Type B pancreatic cell (in vitro differentiated cells): ENCODE measurements at regions not wholly inside any gene's neighbourhood (a gene's known extent, or its start where the extent isn't known, plus 50 kb on each side); places are given as distances from the start of the nearest gene placed in this dataset.

ENCODE experiments used
- DNase-seq: peaks from one replicate; pipeline ENCODE4 v3.0.0; 2021; ENCODE audit warnings: mixed read lengths; ENCODE audit not compliant: unreplicated experiment; ENCODE audit errors: extremely low spot score
- H3K27ac Mint-ChIP-seq: 2 replicates; pipeline ENCODE4 v1.8.0; 2021; ENCODE audit warnings: mild to moderate bottlenecking, mixed read lengths
- H3K27me3 Mint-ChIP-seq: 2 replicates; pipeline ENCODE4 v1.8.0; 2021; ENCODE audit warnings: mixed read lengths
- H3K36me3 Mint-ChIP-seq: 2 replicates; pipeline ENCODE4 v1.8.0; 2021; ENCODE audit warnings: mixed read lengths
- H3K4me1 Mint-ChIP-seq: one replicate; pipeline ENCODE4 v1.8.0; 2021; ENCODE audit warnings: mixed read lengths; ENCODE audit not compliant: unreplicated experiment
- H3K4me3 Mint-ChIP-seq: 2 replicates; pipeline ENCODE4 v1.8.0; 2021; ENCODE audit warnings: mild to moderate bottlenecking, mixed read lengths
- H3K9me3 Mint-ChIP-seq: 2 replicates; pipeline ENCODE4 v1.8.0; 2021; ENCODE audit warnings: mixed read lengths
- TF ChIP-seq, protein P1 (sequence below): fragments of 200-600 bp; sonication (generic); conservative IDR thresholded peaks from 2 replicates; pipeline ENCODE4 v1.5.0; 2021; ENCODE audit warnings: antibody characterized with exemption, mild to moderate bottlenecking

DNA sequence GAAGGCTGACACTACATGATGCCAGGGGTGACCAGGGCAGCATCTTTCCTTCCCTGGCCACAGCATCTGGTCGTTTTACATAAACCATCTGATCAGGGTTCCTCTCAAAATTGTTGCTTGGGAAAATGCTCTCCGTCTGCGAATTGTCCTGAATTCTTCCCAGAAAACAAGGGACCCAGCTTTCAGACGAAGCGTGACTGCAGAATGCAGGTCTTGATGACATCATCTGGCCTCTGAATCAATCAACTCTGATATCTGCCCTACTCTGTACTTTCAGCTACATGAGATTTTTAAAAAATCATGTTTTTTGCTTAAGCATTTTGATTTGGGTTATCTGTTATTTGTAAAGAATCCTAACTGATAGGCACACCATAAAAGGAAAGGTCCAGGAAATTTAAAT lies 246.6 kb upstream of the IRS2 start:
- Mint-ChIP-seq H3K36me3 (no peaks in the 10 kb centered on the region), H3K27me3 (peaks cover 3% of the 10 kb centered on the region), H3K4me1 (no peaks in the 10 kb centered on the region), H3K9me3 (no peaks in the 10 kb centered on the region), H3K27ac (no peak overlapping the region), H3K4me3 (no peak overlapping the region)
- DNase-seq: no peak
- TF ChIP-seq, protein P1, sequence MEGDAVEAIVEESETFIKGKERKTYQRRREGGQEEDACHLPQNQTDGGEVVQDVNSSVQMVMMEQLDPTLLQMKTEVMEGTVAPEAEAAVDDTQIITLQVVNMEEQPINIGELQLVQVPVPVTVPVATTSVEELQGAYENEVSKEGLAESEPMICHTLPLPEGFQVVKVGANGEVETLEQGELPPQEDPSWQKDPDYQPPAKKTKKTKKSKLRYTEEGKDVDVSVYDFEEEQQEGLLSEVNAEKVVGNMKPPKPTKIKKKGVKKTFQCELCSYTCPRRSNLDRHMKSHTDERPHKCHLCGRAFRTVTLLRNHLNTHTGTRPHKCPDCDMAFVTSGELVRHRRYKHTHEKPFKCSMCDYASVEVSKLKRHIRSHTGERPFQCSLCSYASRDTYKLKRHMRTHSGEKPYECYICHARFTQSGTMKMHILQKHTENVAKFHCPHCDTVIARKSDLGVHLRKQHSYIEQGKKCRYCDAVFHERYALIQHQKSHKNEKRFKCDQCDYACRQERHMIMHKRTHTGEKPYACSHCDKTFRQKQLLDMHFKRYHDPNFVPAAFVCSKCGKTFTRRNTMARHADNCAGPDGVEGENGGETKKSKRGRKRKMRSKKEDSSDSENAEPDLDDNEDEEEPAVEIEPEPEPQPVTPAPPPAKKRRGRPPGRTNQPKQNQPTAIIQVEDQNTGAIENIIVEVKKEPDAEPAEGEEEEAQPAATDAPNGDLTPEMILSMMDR: no peak

DNA sequence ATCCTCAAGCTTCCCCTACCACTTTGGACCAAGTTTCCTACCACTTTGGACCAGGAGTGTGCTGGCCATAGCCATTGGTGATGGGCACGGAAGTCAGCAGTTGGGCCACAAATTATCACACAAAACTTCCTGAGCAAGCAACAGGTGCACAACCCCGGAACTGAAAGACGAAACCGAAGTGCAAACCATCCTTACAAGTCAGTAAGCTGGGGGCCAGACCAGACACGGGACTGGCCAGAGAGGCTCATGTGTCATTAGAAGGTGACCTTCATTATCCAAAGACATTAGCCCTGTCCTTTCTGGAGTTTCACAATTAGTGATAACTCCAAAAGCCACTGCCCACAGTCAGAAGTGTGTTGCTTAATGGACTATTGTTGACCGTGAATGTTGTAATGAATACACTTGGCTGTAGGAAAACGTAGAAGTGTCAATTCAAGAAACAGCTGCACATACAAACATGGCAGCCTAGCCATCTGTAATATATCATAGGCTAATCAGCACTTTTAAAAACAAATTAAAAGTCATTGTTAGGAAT lies 244.1 kb upstream of the IRS2 start:
- H3K4me3 Mint-ChIP-seq: no peak overlapping the region
- no peak overlapping the region for H3K27ac Mint-ChIP-seq
- TF ChIP-seq, protein P1: no peak

DNA sequence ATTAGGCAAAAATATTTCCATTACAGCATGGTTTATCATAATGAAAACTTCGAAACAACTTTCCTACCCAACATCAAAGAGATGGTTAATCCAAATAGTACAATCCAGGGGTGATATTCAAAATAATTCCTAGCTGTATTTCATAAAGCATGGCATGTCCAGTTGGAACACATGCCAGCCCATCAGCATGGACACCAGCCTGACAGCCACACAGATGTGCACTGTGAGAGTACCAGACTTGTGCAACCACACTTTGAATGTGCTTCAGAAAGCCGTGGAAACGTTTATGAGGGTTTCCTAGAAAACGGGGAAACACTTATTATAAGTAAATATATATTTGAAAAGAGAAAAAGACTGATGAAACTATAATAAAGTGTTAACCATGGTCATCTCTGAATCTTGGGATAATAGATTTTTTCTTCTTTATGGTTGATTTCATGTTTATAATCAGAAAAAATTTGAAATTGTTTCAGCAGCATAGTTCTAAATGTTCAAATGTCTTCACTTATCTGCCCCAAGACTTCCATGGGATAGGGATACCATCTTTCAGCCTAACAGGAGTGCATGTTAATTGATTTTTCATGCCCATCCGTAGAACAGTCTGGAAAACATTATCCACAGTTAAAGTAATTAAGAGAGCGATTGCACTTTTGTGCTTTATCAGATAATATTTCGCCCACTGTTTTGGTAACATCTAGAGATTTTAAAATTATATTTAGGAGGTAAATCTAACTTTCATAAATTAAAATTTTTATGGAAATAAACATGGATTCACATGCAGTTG lies 242.6 kb upstream of the IRS2 start:
- H3K27ac Mint-ChIP-seq: no peak overlapping the region
- H3K4me1 Mint-ChIP-seq: no peaks in the 10 kb centered on the region
- TF ChIP-seq, protein P1: no peak
- no peaks in the 10 kb centered on the region for H3K9me3 Mint-ChIP-seq
- no peak for DNase-seq
- no peak overlapping the region for H3K4me3 Mint-ChIP-seq
- no peaks in the 10 kb centered on the region for H3K36me3 Mint-ChIP-seq
- peaks cover 3% of the 10 kb centered on the region for H3K27me3 Mint-ChIP-seq

More for the DNA sequence above, 244.1 kb upstream of the IRS2 start:
- Mint-ChIP-seq H3K9me3 (no peaks in the 10 kb centered on the region), H3K27me3 (peaks cover 3% of the 10 kb centered on the region), H3K36me3 (no peaks in the 10 kb centered on the region), H3K4me1 (no peaks in the 10 kb centered on the region)
- DNase-seq: no peak

DNA sequence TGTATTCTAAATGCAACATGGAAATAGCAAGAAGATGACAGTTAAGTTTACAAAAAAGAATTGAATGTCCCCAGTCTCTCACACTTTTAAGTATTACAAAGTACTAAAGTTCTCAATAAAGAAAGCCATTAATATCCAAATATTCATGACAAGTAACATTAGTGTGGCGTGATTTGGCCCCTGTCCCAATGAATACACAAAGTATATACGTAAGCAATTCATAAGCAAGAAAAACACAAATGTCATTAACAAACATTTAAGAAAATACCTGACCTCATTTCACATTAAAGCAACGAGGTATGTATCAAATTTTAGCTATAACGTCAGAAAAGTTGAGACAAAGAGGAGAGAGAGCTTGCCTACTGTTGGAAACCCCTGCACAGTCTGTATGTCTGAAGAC lies 241.9 kb upstream of the IRS2 start:
- Mint-ChIP-seq H3K4me1 (peaks cover 5% of the 10 kb centered on the region), H3K9me3 (no peaks in the 10 kb centered on the region), H3K27ac (no peak overlapping the region), H3K36me3 (no peaks in the 10 kb centered on the region), H3K27me3 (peaks cover 5% of the 10 kb centered on the region), H3K4me3 (no peak overlapping the region)
- no peak for DNase-seq
- TF ChIP-seq, protein P1: no peak

DNA sequence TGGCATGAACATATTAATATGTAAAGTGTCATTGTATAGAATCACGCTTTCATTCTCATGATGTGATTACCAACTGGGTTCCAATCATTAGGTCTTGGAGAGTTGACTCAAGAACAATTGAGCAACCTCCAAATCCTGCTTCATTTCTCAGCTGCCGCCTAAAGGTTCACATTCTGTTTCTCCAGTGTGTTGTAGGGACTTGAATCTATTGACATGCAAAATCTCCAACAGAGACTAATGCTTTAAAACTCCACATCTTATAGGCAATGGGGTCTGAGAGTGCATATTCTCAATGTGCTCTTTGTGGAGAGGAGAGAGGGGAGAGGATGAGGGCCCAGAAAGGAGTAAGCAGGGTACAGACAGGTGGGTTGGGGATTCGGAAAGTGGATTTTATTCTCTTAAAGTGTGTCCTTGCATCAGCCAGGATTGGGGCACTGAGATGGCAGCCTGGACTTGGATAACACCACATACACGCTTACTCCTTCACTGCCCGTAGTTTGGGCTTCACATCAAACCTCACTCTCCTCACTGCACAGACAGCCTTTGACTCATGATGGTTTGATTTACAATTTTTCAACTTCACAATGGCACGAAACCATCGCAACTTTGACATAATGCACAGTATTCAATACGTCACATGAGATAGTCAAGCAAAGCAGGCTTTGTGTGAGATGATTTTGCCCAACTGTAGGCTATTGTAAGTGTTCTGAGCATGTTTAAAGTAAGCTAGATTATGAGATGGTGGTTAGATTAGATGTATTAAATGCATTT lies 241.3 kb upstream of the IRS2 start:
- H3K9me3 Mint-ChIP-seq: no peaks in the 10 kb centered on the region
- H3K27ac Mint-ChIP-seq: no peak overlapping the region
- H3K4me3 Mint-ChIP-seq: no peak overlapping the region
- H3K36me3 Mint-ChIP-seq: no peaks in the 10 kb centered on the region
- peaks cover 5% of the 10 kb centered on the region for H3K27me3 Mint-ChIP-seq
- TF ChIP-seq, protein P1: no peak
- H3K4me1 Mint-ChIP-seq: peaks cover 6% of the 10 kb centered on the region
- no peak for DNase-seq
